Heart left ventricle (tissue), 16 donors: ENCODE measurements at regions not wholly inside any gene's neighbourhood (a gene's known extent, or its start where the extent isn't known, plus 50 kb on each side); places are given as distances from the start of the nearest gene placed in this dataset.

ENCODE experiments used
- ATAC-seq, 4 donors: fragments of 200-7000 bp; cut with Tn5 transposase; one replicate each; pipeline ENCODE4 v1.9.1; 2020 to 2022; ENCODE audit warnings: moderate library complexity in 4 of 4, mild to moderate bottlenecking in 3 of 4, moderate number of reproducible peaks in 1 of 4
- DNase-seq, 5 donors: peaks; one replicate each; pipeline ENCODE4 v3.0.0-alpha.2; 2020
- H3K27ac ChIP-seq, 12 donors: fragments of 200-600 bp; sonication (generic) in 4 of 12; one replicate each; pipeline versions ENCODE4 v1.5.0 to v1.8.0; 2016 to 2022; ENCODE audit warnings: mild to moderate bottlenecking in 2 of 12
- H3K27me3 ChIP-seq, 9 donors: fragments of 200-600 bp; sonication (generic) in 2 of 9; one replicate each; pipeline versions ENCODE4 v1.5.1 to v1.8.0; 2016 to 2022; ENCODE audit warnings: mild to moderate bottlenecking in 3 of 9
- H3K36me3 ChIP-seq, 9 donors: fragments of 200-600 bp; sonication (generic) in 2 of 9; one replicate each; pipeline versions ENCODE4 v1.5.0 to v1.8.0; 2018 to 2022; ENCODE audit warnings: mild to moderate bottlenecking in 2 of 9
- H3K4me1 ChIP-seq, 12 donors: fragments of 200-600 bp; sonication (generic) in 4 of 12; one replicate each; pipeline versions ENCODE4 v1.5.0 to v1.8.0; 2016 to 2022; ENCODE audit warnings: mild to moderate bottlenecking in 3 of 12
- H3K4me3 ChIP-seq, 12 donors: fragments of 200-600 bp; sonication (generic) in 4 of 12; one replicate each; pipeline versions ENCODE4 v1.5.0 to v1.8.0; 2017 to 2022; ENCODE audit warnings: mild to moderate bottlenecking in 9 of 12, moderate library complexity in 4 of 12
- H3K9me3 ChIP-seq, 12 donors: fragments of 200-600 bp; sonication (generic) in 4 of 12; one replicate each; pipeline versions ENCODE4 v1.5.0 to v1.8.0; 2016 to 2022; ENCODE audit warnings: mild to moderate bottlenecking in 1 of 12
- CTCF ChIP-seq, 12 donors: fragments of 200-600 bp; sonication (generic) in 4 of 12; IDR thresholded peaks; one replicate each; pipeline versions ENCODE4 v1.5.0 to v1.8.0; 2018 to 2022; ENCODE audit warnings: antibody characterized with exemption in 12 of 12, mild to moderate bottlenecking in 5 of 12
- POLR2A ChIP-seq, 2 donors: fragments of 450-650 bp; IDR thresholded peaks; one replicate each; pipeline ENCODE4 v1.6.1; 2017; ENCODE audit warnings: antibody characterized with exemption in 2 of 2, mild to moderate bottlenecking in 2 of 2, moderate library complexity in 2 of 2
- WGBS, 4 donors: extraction: QIAGEN DNeasy Blood & Tissue Kit in 2 of 4; methylation state at CpG; one replicate each; pipeline versions ENCODE4 v1.1.5 to v1.1.7; 2013 to 2018; 5-methylcytosine and 5-hydroxymethylcytosine counted together
- intact Hi-C, 10 donors: fragments of 100-400 bp; cut with DNase I; formaldehyde crosslinking; loops; one replicate each; pipeline versions ENCODE4 v1.11.1 to v1.14.2; 2022
- donor health status: ischemic (EF 13 %, LVEDD 7.1; RV severe dilation, severe dysfunction).
- donor health status: healthy with polysubstance abuse.
- donor health status: DM: no; HTN: yes; CAD: no.
- donor health status: DM: no; HTN: no; CAD: no.
- donor health status: ischemic (EF 25% LVEDD 6.9; RV normal size, moderate dysfunction).
- donor health status: ischemic (EF 25% LVEDD 5.7; RV mildly dilated, moderate dysfunction).
- donor health status: healthy.
- donor health status: DM: yes; HTN: yes; CAD: no.
- donor health status: ischemic (EF 35%, LVEDD 5.7; RV mildly dilated, moderate dysfunction).
- donor health status: nonischemic (EF 11% LVEDD 7.7; RV severe dilation, severe dysfunction).
- donor health status: DM: yes; HTN: yes; CAD: no.
- donor health status: PGD.
- donor health status: ischemic (EF 29% LVEDD 5.4; RV normal size, mild dysfunction).
- donor health status: nonischemic (EF 23%, LVEDD 6.1; RV moderate dilation, normal function).

DNA sequence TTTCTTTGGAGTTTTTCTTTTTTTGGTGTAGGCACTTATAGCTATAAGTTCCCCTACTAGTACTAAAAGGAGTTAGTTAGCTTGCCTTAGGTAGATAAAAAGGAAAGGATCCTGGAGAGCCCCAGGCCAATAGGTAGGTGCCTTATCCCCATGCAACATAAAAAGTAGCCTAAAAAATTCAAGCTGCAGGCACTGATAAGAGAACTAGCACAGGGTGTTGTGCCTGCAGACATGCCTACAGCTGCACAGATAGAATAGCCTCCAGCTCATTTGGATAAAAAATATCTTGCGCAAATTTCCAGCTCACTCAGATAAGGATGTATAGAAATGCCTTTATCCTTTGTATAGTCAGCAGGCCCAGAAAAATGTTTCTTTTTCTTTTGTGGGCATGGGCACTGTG is 71.4 kb upstream of the UTY start:
- H3K36me3 ChIP-seq: no peaks in the 10 kb centered on the region
- no peak overlapping the region for H3K27ac ChIP-seq
- no peak overlapping the region for H3K4me3 ChIP-seq
- intact Hi-C loops: no loop called here
- DNase-seq: no peak
- WGBS, 4 donors: 80 to 92% methylated on average over 1 of the region's 1 CpG; no CpG with 5 or more reads in 2 of the 4 donors
- peaks cover 0 to 4% (median 0%) of the 10 kb centered on the region in 12 donors for H3K9me3 ChIP-seq
- H3K27me3 ChIP-seq: no peaks in the 10 kb centered on the region
- ATAC-seq: no peak
- H3K4me1 ChIP-seq: no peaks in the 10 kb centered on the region
- TF ChIP-seq POLR2A (IDR thresholded peaks at IDR 0.05): no peak
- no peak for TF ChIP-seq CTCF (IDR thresholded peaks at IDR 0.05)

- Histone ChIP-seq H3K4me1 (no peaks in the 10 kb centered on the region), H3K27ac (no peak overlapping the region), H3K9me3 (peaks cover 0 to 6% (median 0%) of the 10 kb centered on the region in 12 donors), H3K36me3 (no peaks in the 10 kb centered on the region), H3K4me3 (no peak overlapping the region), H3K27me3 (no peaks in the 10 kb centered on the region)
- WGBS, 4 donors: 25 to 36% methylated on average over 1 of the region's 1 CpG; no CpG with 5 or more reads in 2 of the 4 donors
- intact Hi-C loops: no loop called here
- DNase-seq (no peak), ATAC-seq (no peak)
- TF ChIP-seq POLR2A (IDR thresholded peaks at IDR 0.05) (no peak), CTCF (IDR thresholded peaks at IDR 0.05) (no peak)
These were observed 64.7 kb upstream of the UTY start for GRCh38 chrY:13544491-13544890.

- Histone ChIP-seq H3K27me3 (no peaks in the 10 kb centered on the region), H3K9me3 (peaks cover 0 to 6% (median 0%) of the 10 kb centered on the region in 12 donors), H3K36me3 (no peaks in the 10 kb centered on the region), H3K4me3 (no peak overlapping the region), H3K27ac (no peak overlapping the region), H3K4me1 (no peaks in the 10 kb centered on the region)
- ATAC-seq: no peak
- intact Hi-C loops: no loop called here
- 55 to 68% methylated on average over 1 of the region's 1 CpG; no CpG with 5 or more reads in 2 of the 4 donors for WGBS, 4 donors
- no peak for DNase-seq
- TF ChIP-seq POLR2A (IDR thresholded peaks at IDR 0.05) (no peak), CTCF (IDR thresholded peaks at IDR 0.05) (no peak)
These were observed 58.1 kb upstream of the UTY start for GRCh38 chrY:13537919-13538318.
